DMS153 treated with DMSO at 0.1 percent for 48 hours (cell line): ENCODE measurements at regions not wholly inside any gene's neighbourhood (a gene's known extent, or its start where the extent isn't known, plus 50 kb on each side); places are given as distances from the start of the nearest gene placed in this dataset.
"Not testable (repeated sequence)": the region's sequence is repeated elsewhere in the genome, so short reads cannot be mapped to it uniquely, and the experiment has no call there.

Experiments used
- DNase-seq: peaks from one replicate; lab custom pipeline; 2025; ENCODE audit not compliant: unreplicated experiment; lab: John Stamatoyannopoulos, UW

DNA sequence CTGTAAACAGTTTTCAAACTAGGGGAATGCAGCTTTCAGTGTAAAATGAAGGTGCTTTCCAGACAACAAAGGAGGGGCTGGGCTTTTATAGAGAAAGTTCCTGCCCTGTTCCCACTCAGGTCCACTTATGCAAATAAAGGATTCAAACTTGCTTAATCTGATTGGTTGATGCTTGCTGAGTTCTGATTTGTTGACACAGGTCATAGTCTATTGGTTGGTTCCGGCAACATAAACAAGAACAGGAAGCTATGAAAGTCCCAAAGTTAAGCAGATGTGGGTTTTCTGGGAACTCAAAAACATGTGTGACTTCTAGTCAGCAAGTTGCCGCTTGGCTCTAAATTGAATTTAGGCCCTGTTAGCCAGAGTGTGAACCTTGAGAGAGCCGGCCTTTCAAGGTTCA is 194.2 kb upstream of the SVIL start:
- no peak for DNase-seq

GRCh38 chr10:29828440-29828894 is 193.7 kb upstream of the SVIL start:
- DNase-seq = no peak

GRCh38 chr10:29827512-29827911 is 192.7 kb upstream of the SVIL start:
- DNase-seq = no peak

DNA sequence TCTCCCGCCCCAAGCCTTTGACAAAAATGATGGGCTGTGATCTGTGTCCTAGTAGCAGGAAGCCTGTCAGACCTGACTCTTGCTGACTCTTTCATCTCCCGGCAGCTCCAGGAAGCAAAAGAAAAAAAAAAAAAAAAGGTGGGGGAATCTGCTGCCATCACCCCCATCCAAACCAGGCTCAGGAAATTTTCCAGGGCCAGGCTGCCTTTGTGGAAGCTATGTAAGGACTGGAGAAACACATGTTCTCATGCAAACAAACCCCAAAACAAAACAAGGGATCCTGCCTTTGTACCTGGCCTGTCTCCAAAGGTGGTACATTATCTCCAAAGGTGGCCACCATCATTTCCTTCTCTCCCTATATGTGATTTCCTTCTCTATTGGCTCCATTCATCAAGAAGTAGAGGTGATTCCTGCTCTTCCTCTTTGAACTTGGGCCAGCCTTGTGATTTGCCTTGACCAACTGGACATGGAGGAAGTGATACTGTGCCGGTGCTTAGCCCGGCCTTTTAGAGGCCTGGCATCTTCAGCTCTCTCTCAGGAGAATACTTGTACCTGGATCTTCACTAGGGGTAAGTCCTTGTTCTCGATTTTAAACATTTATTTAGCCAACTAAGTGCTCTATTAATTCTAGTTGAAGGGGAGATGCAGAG is 192.2 kb upstream of the SVIL start:
- DNase-seq = no peak

DNA sequence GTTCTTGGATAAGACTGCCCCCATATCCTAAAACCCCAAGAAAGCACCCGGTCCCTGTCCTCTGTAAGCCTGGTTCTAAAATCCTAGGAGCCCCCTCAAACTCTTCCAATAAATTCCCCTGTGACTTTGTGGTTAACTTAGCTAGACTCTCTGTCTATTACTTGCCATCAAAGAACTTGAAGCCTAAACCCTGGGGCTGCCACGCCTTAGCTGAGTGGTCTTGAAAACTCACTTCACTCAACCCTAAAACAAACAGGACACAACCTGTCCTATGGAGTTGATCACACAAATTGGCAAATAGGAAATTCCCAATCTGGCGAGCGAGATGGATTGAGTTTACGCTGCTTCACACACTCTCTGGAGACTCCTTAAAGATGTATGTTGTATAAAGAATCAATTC is 191.4 kb upstream of the SVIL start:
- DNase-seq = no peak

DNA sequence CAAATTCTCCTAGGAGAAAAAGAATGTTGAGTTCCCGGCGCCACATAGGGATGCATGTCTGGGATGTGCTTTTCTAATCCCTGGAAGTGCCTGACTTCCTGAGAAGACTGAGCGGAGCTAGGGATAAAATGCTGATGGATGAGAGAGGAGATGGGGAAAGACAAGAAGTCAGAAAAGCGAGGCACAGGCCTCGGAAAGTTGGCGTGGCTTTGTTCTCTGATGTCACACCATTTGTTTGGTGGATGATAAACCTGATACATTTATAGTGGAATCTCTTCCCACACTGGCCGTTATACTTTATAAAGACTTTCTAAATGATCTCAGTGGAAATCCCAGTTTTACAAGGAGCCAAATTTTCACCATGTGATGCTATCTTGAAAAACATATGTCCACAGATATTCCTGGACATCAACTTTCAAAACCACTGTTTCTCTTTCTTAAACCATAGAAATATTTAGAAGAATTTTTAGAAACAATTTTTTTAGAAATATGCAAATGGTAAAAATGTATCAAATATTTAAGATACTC is 188.8 kb upstream of the SVIL start:
- no peak for DNase-seq

GRCh38 chr10:29820890-29821461 is 186.2 kb upstream of the SVIL start:
- DNase-seq = no peak

DNA sequence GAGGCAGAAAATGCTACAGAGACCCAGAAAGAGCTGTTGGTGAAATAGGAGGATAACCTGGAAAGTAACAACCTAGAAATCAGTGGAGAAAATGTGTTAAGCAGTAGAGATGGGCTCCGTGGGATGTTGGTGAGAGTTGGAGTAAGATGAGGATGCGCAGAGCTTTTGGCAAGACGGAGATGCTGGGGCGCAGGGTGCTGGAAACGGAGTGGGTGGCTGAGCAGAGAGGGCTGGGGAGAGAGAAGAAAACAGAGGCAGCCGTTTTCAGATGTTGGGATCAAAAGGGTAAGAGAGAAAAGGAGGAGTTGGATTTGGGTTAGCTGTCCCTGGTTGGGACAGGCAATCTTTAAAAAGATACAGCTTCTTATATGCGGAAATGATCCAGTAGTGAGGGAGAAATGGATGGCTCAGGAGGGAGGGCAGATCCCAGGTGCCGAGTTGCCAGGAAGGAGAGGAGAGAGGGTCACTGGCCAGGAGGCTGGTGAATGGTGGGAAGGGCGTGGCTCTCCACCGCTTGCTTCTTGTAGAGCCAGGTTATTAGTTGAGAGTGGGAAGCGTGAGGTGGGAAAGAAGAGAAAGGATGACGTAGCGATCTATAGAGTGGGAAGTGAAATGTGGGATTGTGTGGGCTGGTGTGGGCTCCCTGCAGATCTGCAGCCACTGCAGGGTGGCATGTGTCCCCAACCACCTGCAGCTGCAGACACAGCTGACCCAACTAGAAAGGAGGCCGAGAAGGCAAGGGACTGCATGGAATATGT is 182.2 kb upstream of the SVIL start:
- DNase-seq = no peak

DNA sequence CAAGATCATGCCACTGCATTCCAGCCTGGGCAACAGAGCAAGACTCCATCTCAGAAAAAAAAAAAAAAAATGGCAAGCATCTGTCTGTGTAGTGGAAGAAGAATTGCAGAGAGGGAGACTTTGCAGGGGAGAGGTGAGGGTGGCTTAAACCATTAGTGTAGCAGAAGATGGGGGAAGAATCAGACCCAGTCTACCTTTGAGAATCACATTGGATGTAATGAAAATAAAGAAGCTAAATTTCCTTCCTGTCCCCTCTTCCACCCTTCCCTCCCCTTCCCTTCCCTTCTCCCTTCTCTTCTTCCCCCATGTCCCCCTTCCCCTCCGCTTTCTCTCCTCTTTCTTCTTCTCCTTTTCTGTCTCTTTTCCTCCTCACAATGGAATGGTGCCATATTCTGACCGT is 180.8 kb upstream of the SVIL start:
- no peak for DNase-seq

GRCh38 chr10:29811751-29812427 is 177.1 kb upstream of the SVIL start:
- no peak for DNase-seq

GRCh38 chr10:29810816-29811215 is 176.0 kb upstream of the SVIL start:
- no peak for DNase-seq

DNA sequence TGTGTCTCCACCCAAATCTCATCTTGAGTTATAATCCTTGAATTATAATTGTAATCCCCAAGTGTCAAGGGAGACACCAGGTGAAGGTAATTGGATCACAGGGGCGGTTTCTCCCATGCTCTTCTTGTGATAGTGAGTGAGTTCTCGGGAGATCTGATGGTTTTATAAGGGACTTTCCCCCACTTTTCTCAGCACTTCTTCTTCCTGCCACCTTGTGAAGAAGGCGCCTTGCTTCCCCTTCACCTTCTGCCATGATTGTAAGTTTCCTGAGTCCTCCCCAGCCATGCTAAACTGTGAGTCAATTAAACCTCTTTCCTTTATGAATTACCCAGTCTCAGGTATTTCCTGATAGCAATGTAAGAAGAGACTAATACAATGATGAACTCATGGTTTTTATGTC is 175.5 kb upstream of the SVIL start:
- DNase-seq = not testable (repeated sequence)

- DNase-seq = no peak
Measured at GRCh38 chr10:29809383-29809782, 174.6 kb upstream of the SVIL start.

DNA sequence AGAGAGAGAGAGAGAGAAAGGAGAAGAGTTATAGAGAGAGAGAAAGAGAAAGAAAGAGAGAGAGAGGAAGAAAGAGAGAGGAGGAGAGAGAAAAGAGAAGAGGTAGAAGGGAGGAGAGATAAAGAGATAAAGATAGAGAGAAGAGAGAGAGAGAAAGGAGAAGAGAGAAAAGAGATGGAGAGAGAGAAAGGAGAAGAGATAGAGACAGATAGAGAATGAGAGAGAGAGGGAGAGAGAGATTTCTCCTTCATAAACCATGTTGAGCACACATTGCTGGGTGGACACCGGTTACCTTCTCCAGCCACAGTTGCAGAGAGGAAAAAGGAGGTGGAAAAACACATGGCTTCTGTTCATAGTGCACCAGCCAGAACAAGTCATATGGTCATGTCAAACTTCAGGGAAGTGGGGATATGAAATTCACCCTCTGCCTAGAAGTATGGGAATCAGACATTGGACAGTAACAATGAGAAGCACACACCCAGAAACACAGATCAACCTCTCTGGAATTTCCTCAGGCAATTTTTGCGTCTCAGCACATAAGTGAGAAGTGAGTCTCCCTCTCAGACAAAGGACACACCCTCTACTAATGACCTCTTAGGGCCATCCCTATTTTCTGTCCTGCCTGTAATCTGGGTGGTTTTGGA is 172.5 kb upstream of the SVIL start:
- no peak for DNase-seq

- DNase-seq = no peak
Measured at GRCh38 chr10:29806350-29806788, 171.6 kb upstream of the SVIL start.

- no peak for DNase-seq
Measured at GRCh38 chr10:29805134-29805723, 170.5 kb upstream of the SVIL start.

GRCh38 chr10:29804025-29804852 is 169.5 kb upstream of the SVIL start:
- DNase-seq = no peak

GRCh38 chr10:29802171-29802570 is 167.4 kb upstream of the SVIL start:
- DNase-seq = no peak

DNA sequence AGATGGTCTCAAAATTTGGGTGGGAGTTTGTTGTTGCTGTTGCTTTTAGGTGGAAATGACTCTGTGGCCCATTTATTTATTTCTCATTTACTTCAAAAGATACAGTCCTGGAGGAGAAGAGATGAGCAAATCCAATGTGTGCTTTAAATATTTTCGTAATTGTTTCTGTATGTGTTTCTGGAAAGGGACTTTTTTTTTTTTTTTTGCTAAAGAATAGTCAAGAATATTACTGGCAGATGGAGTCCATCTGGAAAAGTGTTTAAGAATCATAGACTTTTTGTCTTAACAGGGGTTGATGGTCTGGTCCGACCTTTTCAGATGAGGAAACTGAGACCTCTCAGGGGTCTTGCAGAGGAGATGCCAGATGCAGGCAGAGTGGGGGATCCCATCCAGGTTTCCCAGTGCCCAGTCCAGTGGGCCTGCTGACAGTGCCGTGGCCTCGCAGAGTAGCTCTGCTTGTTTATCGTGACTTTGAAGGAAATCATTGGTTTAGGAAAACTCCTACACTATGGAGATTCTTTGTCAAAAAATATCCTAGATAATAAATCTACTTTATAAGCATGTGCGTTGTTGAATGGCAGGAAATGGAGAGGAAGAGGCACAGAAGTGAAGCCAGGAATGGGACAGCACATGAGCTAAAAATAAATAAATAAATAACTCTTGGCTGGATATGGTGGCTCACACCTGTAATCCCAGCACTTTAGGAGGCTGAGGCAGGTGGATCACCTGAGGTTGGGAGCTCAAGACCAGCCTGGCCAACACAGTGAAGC is 164.3 kb upstream of the SVIL start:
- no peak for DNase-seq
